GM18870 (cell line): ENCODE measurements at regions not wholly inside any gene's neighbourhood (a gene's known extent, or its start where the extent isn't known, plus 50 kb on each side); places are given as distances from the start of the nearest gene placed in this dataset.
"Not testable (repeated sequence)": the region's sequence is repeated elsewhere in the genome, so short reads cannot be mapped to it uniquely, and the experiment has no call there.

Source experiments
- ATAC-seq: cut with Tn5 transposase; IDR thresholded peaks from one replicate; pipeline ENCODE4 v1.9.1; 2021; ENCODE audit warnings: moderate library complexity; ENCODE audit not compliant: unreplicated experiment

GRCh38 chr3:43838009-43838758, 147.4 kb downstream of the ABHD5 start:
- no peak for ATAC-seq

DNA sequence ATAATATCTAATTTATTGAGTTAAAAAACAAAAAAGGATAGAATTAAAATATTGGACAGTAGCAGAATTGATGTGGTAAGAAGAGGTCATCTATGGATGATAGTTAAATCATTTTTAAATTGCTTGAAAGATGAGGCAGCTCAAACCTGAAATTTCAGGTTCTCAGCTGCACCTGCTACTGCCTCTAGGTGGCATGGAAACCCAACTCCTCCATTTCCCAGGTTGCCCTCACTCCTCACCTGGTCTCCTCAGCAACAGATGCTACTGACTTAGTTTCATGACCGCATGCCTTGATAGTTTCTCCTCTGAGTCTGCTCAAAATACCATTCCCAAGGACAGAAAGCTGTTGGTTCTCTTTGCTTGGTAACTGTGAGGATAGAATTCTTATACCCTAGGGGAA, 148.1 kb downstream of the ABHD5 start:
- ATAC-seq, result no peak

DNA sequence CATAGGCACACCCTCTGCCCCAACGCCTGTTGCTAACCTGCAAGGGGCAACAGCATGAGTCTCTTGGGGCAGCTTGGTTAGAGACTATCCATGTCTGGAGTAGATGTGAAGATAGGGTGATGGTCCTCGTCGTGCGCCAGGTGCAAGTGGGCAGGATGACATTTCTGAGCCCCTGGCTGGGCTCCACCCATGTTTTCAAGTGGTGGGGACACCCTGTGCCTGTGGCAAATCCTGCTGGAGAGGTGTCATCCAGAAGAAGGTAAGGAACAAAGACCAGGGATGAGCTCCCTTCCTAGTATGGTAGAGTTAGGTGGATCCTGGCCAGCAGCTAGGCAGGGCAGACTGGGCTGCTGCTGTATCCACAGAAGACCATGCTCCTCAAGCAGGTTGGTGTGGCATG, 152.6 kb downstream of the ABHD5 start:
- no peak for ATAC-seq

DNA sequence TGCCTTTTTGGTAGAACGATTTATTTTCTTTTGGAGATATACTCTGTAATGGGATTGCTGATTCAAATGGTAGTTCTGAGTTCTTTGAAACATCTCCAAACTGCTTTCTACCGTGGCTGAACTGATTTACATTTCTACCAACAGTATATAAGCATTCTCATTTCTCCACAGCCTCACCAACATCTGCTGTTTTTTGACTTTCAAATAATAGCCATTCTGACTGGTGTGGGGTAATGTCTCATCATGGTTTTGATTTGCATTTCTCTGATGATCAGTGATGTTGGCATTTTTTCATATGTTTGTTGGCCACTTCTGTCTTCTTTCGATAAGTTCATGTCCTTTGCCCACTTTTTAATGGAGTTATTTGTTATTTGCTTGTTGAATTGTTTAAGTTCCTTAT, 154.0 kb downstream of the ABHD5 start:
- no peak for ATAC-seq

GRCh38 chr3:43845553-43845952, 154.8 kb downstream of the ABHD5 start:
- not testable (repeated sequence) for ATAC-seq

DNA sequence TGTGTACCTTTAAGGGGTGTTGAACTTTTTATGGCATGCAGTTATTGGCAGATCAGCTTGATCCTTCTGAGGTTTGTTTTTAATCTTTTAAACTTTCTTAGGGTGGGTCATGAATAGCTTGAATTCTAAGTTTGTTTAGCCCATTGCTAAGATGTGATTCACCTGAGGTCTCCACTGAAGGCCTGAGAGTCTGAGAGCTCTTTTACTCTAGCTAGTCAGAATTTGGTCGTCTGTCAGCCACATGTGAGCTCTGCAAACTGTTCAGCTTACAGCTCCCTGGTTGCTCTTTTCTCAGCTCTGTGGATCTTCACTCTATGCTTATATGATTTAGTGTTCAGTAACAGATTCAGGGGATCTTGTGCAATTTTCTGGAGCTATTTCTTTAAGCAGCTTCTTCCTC, 161.3 kb downstream of the ABHD5 start:
- no peak for ATAC-seq

GRCh38 chr3:43854283-43854682, 163.5 kb downstream of the ABHD5 start:
- ATAC-seq, result no peak

DNA sequence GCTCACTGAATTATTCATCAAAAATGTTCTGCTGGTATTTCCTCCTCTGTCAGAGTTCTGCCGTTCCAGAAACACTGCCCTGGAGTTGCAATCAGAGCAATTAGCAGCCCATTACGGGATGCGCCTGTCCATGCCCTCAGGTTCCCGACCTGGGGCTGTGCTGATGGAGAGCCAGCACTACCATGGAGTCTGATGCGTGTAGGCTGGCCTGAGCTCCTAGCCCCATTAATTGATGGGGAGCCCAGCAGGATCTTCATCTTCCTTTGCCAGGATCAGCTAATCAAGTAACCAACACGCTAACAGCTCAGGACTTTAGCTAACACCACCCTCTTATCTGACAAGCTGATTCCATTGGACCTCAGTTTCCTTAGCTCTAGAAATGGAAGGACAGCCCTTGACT, 164.2 kb downstream of the ABHD5 start:
- no peak for ATAC-seq

- ATAC-seq, result no peak
Observed at GRCh38 chr3:43855674-43856299, 165.0 kb downstream of the ABHD5 start.

DNA sequence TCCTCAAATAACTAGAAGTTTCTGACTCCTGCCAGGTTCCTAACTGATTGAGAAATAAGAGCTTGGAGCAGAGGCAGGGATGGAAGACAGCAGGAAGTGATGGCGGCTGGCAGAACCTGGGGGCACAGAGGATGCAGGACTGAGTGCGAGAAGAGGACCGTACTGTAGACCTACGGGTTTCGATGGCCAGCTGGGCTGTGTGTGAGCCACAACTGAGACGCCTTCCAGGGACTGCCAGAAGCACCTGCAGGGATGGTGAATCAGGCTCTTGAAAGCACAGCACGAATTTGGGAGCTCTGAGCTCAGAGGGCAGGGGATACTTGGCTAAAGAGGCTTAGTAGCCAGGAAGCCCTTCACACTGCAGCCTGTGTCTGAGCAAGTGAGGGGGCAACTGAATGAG, 165.6 kb downstream of the ABHD5 start:
- ATAC-seq, result no peak

GRCh38 chr3:43856761-43857160, 166.0 kb downstream of the ABHD5 start:
- no peak for ATAC-seq

- no peak for ATAC-seq
Observed at GRCh38 chr3:43857361-43858293, 166.9 kb downstream of the ABHD5 start.

DNA sequence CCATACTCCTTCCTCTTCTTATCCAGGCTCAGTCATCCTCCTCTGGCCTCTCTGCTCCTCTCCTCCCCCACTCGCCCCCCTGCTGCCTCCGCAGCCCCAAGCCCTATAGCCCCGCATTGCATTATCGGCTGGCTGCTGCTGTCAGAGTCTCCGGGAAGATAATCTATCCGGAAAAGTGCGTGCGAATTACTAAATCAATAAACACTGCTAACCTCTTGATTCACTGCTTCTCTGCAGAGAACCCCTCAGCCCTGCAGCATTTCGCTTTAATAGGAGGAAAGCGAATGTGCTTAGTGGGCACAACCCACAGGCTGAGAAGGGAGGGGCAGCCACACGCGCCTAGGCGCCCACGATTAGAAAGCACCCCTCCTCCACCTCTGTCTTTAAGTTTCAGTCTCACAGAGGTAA, 167.6 kb downstream of the ABHD5 start:
- ATAC-seq, result no peak

GRCh38 chr3:43859766-43860165, 169.0 kb downstream of the ABHD5 start:
- ATAC-seq, result no peak

- ATAC-seq, result no peak
Observed at GRCh38 chr3:43861635-43862034, 170.9 kb downstream of the ABHD5 start.

DNA sequence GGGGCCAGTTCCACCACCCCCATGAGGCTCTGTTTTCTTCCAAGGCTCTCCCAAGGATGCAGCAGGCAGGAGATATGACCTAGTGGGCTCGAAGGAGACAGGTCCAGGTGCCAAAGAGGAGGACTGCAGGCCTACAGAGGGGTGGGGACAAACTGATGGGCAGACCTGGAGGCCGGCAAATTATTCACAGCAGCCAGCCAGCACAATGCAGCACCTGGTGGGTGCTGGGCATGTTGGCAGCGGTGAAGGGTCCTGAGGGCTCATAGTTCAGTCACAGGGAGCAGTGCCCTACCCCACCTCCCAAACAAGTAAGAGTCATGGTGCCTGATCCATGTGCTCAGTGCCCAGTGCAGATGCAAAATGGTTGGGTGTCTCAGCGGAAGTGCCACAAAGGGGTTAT, 171.7 kb downstream of the ABHD5 start:
- no peak for ATAC-seq

GRCh38 chr3:43862992-43863805, 172.5 kb downstream of the ABHD5 start:
- ATAC-seq, result no peak

DNA sequence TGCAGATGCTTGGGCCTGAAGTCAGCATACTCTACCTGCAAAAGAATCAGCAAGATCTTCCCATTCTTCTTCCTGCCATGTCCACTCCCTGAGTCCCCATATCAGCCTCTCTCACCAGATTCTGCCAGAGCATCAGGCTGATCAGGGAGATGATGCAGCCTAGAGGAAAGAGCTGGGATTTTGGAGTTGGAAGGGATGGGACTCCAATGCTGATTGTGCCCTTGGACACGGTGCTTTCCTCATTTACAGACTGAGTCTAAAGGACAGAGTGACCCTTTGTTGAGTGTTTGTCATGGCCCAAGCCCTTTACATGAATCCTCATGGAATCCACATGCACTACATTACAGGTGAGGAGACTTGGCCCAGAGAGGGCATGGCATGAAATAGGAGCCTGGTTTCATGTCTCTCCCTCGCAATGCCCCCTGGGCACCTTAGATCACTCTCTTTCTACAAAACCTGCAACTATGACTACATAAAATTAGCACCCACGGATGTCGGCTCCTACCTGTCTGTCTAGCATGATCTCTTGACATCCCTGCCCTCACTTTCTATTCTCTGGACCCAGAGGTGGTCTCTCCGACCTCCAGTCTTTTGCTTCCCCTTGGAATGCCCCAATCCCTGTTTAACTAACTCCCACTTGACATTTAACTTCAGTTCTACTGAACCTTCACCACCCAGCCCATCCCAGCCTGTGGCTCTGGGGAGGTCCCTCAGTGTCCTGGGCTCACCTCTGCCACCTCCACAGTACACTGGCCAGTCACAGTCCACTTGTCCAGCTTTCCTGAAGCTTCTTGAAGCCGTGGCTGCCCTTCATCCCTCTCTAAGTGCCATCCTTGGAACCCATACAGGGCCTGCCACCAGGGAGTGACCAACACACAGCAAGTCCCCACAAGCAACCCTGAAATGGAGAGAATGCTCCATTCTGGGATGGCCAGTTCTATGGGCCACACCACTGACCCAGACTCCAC, 173.5 kb downstream of the ABHD5 start:
- ATAC-seq, result no peak

GRCh38 chr3:43865351-43865750, 174.6 kb downstream of the ABHD5 start:
- no peak for ATAC-seq
